Astrocyte (in vitro differentiated cells and primary cell): ENCODE measurements at regions not wholly inside any gene's neighbourhood (a gene's known extent, or its start where the extent isn't known, plus 50 kb on each side); places are given as distances from the start of the nearest gene placed in this dataset.

Experiments used
- DNase-seq: peaks from one replicate; pipeline ENCODE4 v3.0.0-alpha.2; 2010; ENCODE audit warnings: low read depth
- FAIRE-seq: peaks from 2 replicates; lab custom pipeline; 2011; peaks lifted over from hg19 to GRCh38; lab: Jason Lieb, UNC
- H2AFZ ChIP-seq: 2 replicates; pipeline ENCODE4 v1.6.0; 2012; ENCODE audit warnings: low read depth, low read length, inconsistent platforms
- H3K27ac ChIP-seq: 2 replicates; pipeline ENCODE4 v1.5.1; 2011; ENCODE audit warnings: low read depth, low read length, inconsistent platforms
- H3K27me3 ChIP-seq: 2 replicates; pipeline ENCODE4 v1.6.0; 2011; ENCODE audit warnings: low read length, inconsistent platforms; ENCODE audit not compliant: insufficient read depth
- H3K36me3 ChIP-seq: 2 replicates; pipeline ENCODE4 v1.5.1; 2011; ENCODE audit warnings: low read length, inconsistent platforms; ENCODE audit not compliant: insufficient read depth
- H3K4me1 ChIP-seq: 2 replicates; pipeline ENCODE4 v1.5.1; 2011; ENCODE audit warnings: low read length, inconsistent platforms; ENCODE audit not compliant: insufficient read depth
- H3K4me2 ChIP-seq: 2 replicates; pipeline ENCODE4 v1.6.0; 2012; ENCODE audit warnings: low read length, inconsistent platforms
- H3K4me3 ChIP-seq: 2 replicates; pipeline ENCODE4 v1.5.1; 2011; ENCODE audit warnings: low read depth, mild to moderate bottlenecking, low read length, inconsistent platforms; ENCODE audit not compliant: insufficient read depth
- H3K79me2 ChIP-seq: 2 replicates; pipeline ENCODE4 v1.6.0; 2012; ENCODE audit warnings: mild to moderate bottlenecking, low read length, inconsistent platforms; ENCODE audit not compliant: insufficient read depth
- H3K9ac ChIP-seq: 2 replicates; pipeline ENCODE4 v1.6.0; 2012; ENCODE audit warnings: mild to moderate bottlenecking, low read length, inconsistent platforms
- H3K9me3 ChIP-seq: 2 replicates; pipeline ENCODE4 v1.5.1; 2012; ENCODE audit warnings: low read depth, mild to moderate bottlenecking, low read length, inconsistent platforms; ENCODE audit not compliant: insufficient read depth
- H4K20me1 ChIP-seq: 2 replicates; pipeline ENCODE4 v1.6.0; 2012; ENCODE audit warnings: low read length, inconsistent platforms; ENCODE audit not compliant: insufficient read depth
- H3K27ac Mint-ChIP-seq: one replicate; pipeline ENCODE4 v1.8.0; 2021; ENCODE audit warnings: mild to moderate bottlenecking, mixed read lengths; ENCODE audit not compliant: unreplicated experiment
- H3K27me3 Mint-ChIP-seq: one replicate; pipeline ENCODE4 v1.8.0; 2021; ENCODE audit warnings: low read depth, mixed read lengths; ENCODE audit not compliant: unreplicated experiment
- H3K36me3 Mint-ChIP-seq: one replicate; pipeline ENCODE4 v1.8.0; 2021; ENCODE audit warnings: low read depth, mixed read lengths; ENCODE audit not compliant: unreplicated experiment
- H3K4me1 Mint-ChIP-seq: one replicate; pipeline ENCODE4 v1.8.0; 2021; ENCODE audit warnings: low read depth, mixed read lengths; ENCODE audit not compliant: unreplicated experiment
- H3K4me3 Mint-ChIP-seq: one replicate; pipeline ENCODE4 v1.8.0; 2021; ENCODE audit warnings: mild to moderate bottlenecking, moderate library complexity, mixed read lengths; ENCODE audit not compliant: unreplicated experiment
- H3K9me3 Mint-ChIP-seq: one replicate; pipeline ENCODE4 v1.8.0; 2021; ENCODE audit warnings: mild to moderate bottlenecking, mixed read lengths; ENCODE audit not compliant: unreplicated experiment
- CTCF ChIP-seq: IDR thresholded peaks from 2 replicates; pipeline ENCODE4 v1.5.1; 2011; ENCODE audit warnings: low read depth, mild to moderate bottlenecking, inconsistent platforms, low read length, moderate library complexity; ENCODE audit not compliant: insufficient read depth
- EZH2 ChIP-seq: IDR thresholded peaks from 2 replicates; pipeline ENCODE4 v1.6.1; 2012; ENCODE audit warnings: mild to moderate bottlenecking, low read length, inconsistent platforms; ENCODE audit not compliant: insufficient read depth

- H3K9me3 ChIP-seq = no peaks in the 10 kb centered on the region
- H3K36me3 ChIP-seq = no peaks in the 10 kb centered on the region
- no peak overlapping the region for H3K27ac ChIP-seq
- H3K4me3 ChIP-seq = no peak overlapping the region
- no peaks in the 10 kb centered on the region for H3K79me2 ChIP-seq
- peaks cover 4% of the 10 kb centered on the region for H3K27me3 ChIP-seq
- no peak overlapping the region for H3K4me2 ChIP-seq
- DNase-seq (no peak), FAIRE-seq (no peak)
- Mint-ChIP-seq H3K9me3 (peaks cover 2% of the 10 kb centered on the region), H3K27me3 (peaks cover 26% of the 10 kb centered on the region), H3K4me1 (peaks cover 13% of the 10 kb centered on the region), H3K27ac (no peak overlapping the region), H3K4me3 (no peak overlapping the region), H3K36me3 (no peaks in the 10 kb centered on the region)
- TF ChIP-seq CTCF (no peak), EZH2 (no peak)
- no peak overlapping the region for H2AFZ ChIP-seq
- peaks cover 16% of the 10 kb centered on the region for H3K4me1 ChIP-seq
- no peak overlapping the region for H3K9ac ChIP-seq
- H4K20me1 ChIP-seq = no peaks in the 10 kb centered on the region
Observed at GRCh38 chr21:41659791-41660560, 106.9 kb downstream of the RIPK4 start.

- Histone ChIP-seq H3K4me1 (peaks cover 10% of the 10 kb centered on the region), H3K4me2 (no peak overlapping the region), H3K27ac (no peak overlapping the region), H3K36me3 (no peaks in the 10 kb centered on the region), H3K4me3 (no peak overlapping the region), H2AFZ (no peak overlapping the region), H3K9ac (no peak overlapping the region), H3K79me2 (no peaks in the 10 kb centered on the region), H3K27me3 (peaks cover 4% of the 10 kb centered on the region), H3K9me3 (no peaks in the 10 kb centered on the region), H4K20me1 (no peaks in the 10 kb centered on the region)
- Mint-ChIP-seq H3K27ac (no peak overlapping the region), H3K27me3 (peaks cover 26% of the 10 kb centered on the region), H3K4me1 (no peaks in the 10 kb centered on the region), H3K36me3 (no peaks in the 10 kb centered on the region), H3K4me3 (no peak overlapping the region), H3K9me3 (peaks cover 2% of the 10 kb centered on the region)
- DNase-seq (no peak), FAIRE-seq (no peak)
- TF ChIP-seq CTCF (no peak), EZH2 (no peak)
Observed at GRCh38 chr21:41656946-41657525, 109.8 kb downstream of the RIPK4 start.

GRCh38 chr21:41655259-41655658, 111.6 kb downstream of the RIPK4 start:
- Histone ChIP-seq H3K36me3 (no peaks in the 10 kb centered on the region), H2AFZ (no peak overlapping the region), H3K27me3 (peaks cover 4% of the 10 kb centered on the region), H3K4me1 (peaks cover 11% of the 10 kb centered on the region), H3K79me2 (no peaks in the 10 kb centered on the region), H3K9me3 (no peaks in the 10 kb centered on the region), H3K9ac (no peak overlapping the region), H4K20me1 (no peaks in the 10 kb centered on the region), H3K4me2 (no peak overlapping the region), H3K27ac (no peak overlapping the region), H3K4me3 (no peak overlapping the region)
- no peaks in the 10 kb centered on the region for H3K36me3 Mint-ChIP-seq
- no peak for FAIRE-seq
- H3K27me3 Mint-ChIP-seq = peaks cover 23% of the 10 kb centered on the region
- peaks cover 2% of the 10 kb centered on the region for H3K9me3 Mint-ChIP-seq
- H3K4me3 Mint-ChIP-seq = no peak overlapping the region
- TF ChIP-seq EZH2 (no peak), CTCF (no peak)
- no peak for DNase-seq
- H3K4me1 Mint-ChIP-seq = no peaks in the 10 kb centered on the region
- H3K27ac Mint-ChIP-seq = no peak overlapping the region
